Activated CD4-positive, alpha-beta memory T cell treated with anti-CD3 and anti-CD28 coated beads, Interleukin-2, amount 10 ng/mL, durations not matched to agents 7 days and 5 days (primary cell): ENCODE measurements at regions not wholly inside any gene's neighbourhood (a gene's known extent, or its start where the extent isn't known, plus 50 kb on each side); places are given as distances from the start of the nearest gene placed in this dataset.
"Not testable (repeated sequence)": the region's sequence is repeated elsewhere in the genome, so short reads cannot be mapped to it uniquely, and the experiment has no call there.

Source experiments
- CTCF ChIA-PET: fragments of 350-600 bp; sonication (Branson Sonifier 250); formaldehyde crosslinking; loops from one replicate; lab custom pipeline; 2021; ENCODE audit warnings: antibody characterized with exemption, inconsistent platforms; lab: Charles Lee
- POLR2A ChIA-PET: fragments of 350-600 bp; sonication (Branson Sonifier 250); formaldehyde crosslinking; loops from one replicate; lab custom pipeline; 2021; ENCODE audit warnings: antibody characterized with exemption; lab: Charles Lee
- DNase-seq: peaks from one replicate; pipeline ENCODE4 v3.0.0-alpha.2; 2020
- H3K27ac Mint-ChIP-seq: one replicate; pipeline ENCODE4 v1.8.0; 2021; ENCODE audit warnings: mild to moderate bottlenecking, mixed read lengths
- H3K27me3 Mint-ChIP-seq: one replicate; pipeline ENCODE4 v1.8.0; 2021; ENCODE audit warnings: mixed read lengths
- H3K36me3 Mint-ChIP-seq: one replicate; pipeline ENCODE4 v1.8.0; 2021; ENCODE audit warnings: low read depth, mixed read lengths
- H3K4me1 Mint-ChIP-seq: one replicate; pipeline ENCODE4 v1.8.0; 2021; ENCODE audit warnings: mixed read lengths
- H3K4me3 Mint-ChIP-seq: one replicate; pipeline ENCODE4 v1.8.0; 2021; ENCODE audit warnings: mild to moderate bottlenecking, mixed read lengths
- H3K9me3 Mint-ChIP-seq: one replicate; pipeline ENCODE4 v1.8.0; 2021; ENCODE audit warnings: mixed read lengths

- CTCF ChIA-PET = no interaction called here
- H3K27ac Mint-ChIP-seq = no peak overlapping the region
- peaks cover 24% of the 10 kb centered on the region for H3K27me3 Mint-ChIP-seq
- no peak overlapping the region for H3K4me3 Mint-ChIP-seq
- peaks cover 16% of the 10 kb centered on the region for H3K4me1 Mint-ChIP-seq
- DNase-seq = no peak
- POLR2A ChIA-PET = interaction anchor here (0.5 kb wide), 1 partner anchor 661 kb away, joined by 3 read pairs; no protein-coding TSS in a partner anchor
- no peaks in the 10 kb centered on the region for H3K36me3 Mint-ChIP-seq
- peaks cover 2% of the 10 kb centered on the region for H3K9me3 Mint-ChIP-seq
These were observed 178.3 kb downstream of the UACA start for GRCh38 chr15:70584838-70585706.

- DNase-seq = no peak
- Mint-ChIP-seq H3K27me3 (peaks cover 26% of the 10 kb centered on the region), H3K9me3 (peaks cover 2% of the 10 kb centered on the region), H3K27ac (no peak overlapping the region), H3K36me3 (no peaks in the 10 kb centered on the region), H3K4me1 (peaks cover 15% of the 10 kb centered on the region), H3K4me3 (no peak overlapping the region)
- CTCF ChIA-PET = no interaction called here
- POLR2A ChIA-PET = interaction anchor here (0.5 kb wide), 1 partner anchor 661 kb away, joined by 3 read pairs; no protein-coding TSS in a partner anchor
These were observed 178.9 kb downstream of the UACA start for GRCh38 chr15:70584441-70584837.

GRCh38 chr15:70583006-70583405 lies 180.4 kb downstream of the UACA start:
- peaks cover 26% of the 10 kb centered on the region for H3K27me3 Mint-ChIP-seq
- H3K4me1 Mint-ChIP-seq = peaks cover under 1% of the 10 kb centered on the region
- no peak overlapping the region for H3K4me3 Mint-ChIP-seq
- peaks cover 2% of the 10 kb centered on the region for H3K9me3 Mint-ChIP-seq
- CTCF ChIA-PET = no interaction called here
- H3K36me3 Mint-ChIP-seq = no peaks in the 10 kb centered on the region
- DNase-seq = no peak
- POLR2A ChIA-PET = no interaction called here
- no peak overlapping the region for H3K27ac Mint-ChIP-seq

GRCh38 chr15:70582143-70582945 lies 181.0 kb downstream of the UACA start:
- H3K27ac Mint-ChIP-seq = no peak overlapping the region
- no peak overlapping the region for H3K4me3 Mint-ChIP-seq
- H3K4me1 Mint-ChIP-seq = no peaks in the 10 kb centered on the region
- POLR2A ChIA-PET = no interaction called here
- no peak for DNase-seq
- CTCF ChIA-PET = no interaction called here
- H3K27me3 Mint-ChIP-seq = peaks cover 24% of the 10 kb centered on the region
- peaks cover 2% of the 10 kb centered on the region for H3K9me3 Mint-ChIP-seq
- no peaks in the 10 kb centered on the region for H3K36me3 Mint-ChIP-seq

GRCh38 chr15:70580958-70581357 lies 182.4 kb downstream of the UACA start:
- Mint-ChIP-seq H3K9me3 (no peaks in the 10 kb centered on the region), H3K36me3 (no peaks in the 10 kb centered on the region), H3K27ac (no peak overlapping the region), H3K4me3 (no peak overlapping the region), H3K27me3 (peaks cover 17% of the 10 kb centered on the region), H3K4me1 (no peaks in the 10 kb centered on the region)
- DNase-seq = no peak
- POLR2A ChIA-PET = no interaction called here
- CTCF ChIA-PET = no interaction called here

- POLR2A ChIA-PET = no interaction called here
- Mint-ChIP-seq H3K4me1 (no peaks in the 10 kb centered on the region), H3K36me3 (no peaks in the 10 kb centered on the region)
These were observed 183.1 kb downstream of the UACA start for GRCh38 chr15:70580286-70580685.

GRCh38 chr15:70579766-70580165 lies 183.6 kb downstream of the UACA start:
- no peak for DNase-seq

More at GRCh38 chr15:70580286-70580685, 183.1 kb downstream of the UACA start:
- H3K4me3 Mint-ChIP-seq = no peak overlapping the region
- no peaks in the 10 kb centered on the region for H3K9me3 Mint-ChIP-seq
- H3K27ac Mint-ChIP-seq = no peak overlapping the region
- H3K27me3 Mint-ChIP-seq = peaks cover 15% of the 10 kb centered on the region
- CTCF ChIA-PET = no interaction called here
- no peak for DNase-seq

GRCh38 chr15:70578196-70578595 lies 185.2 kb downstream of the UACA start:
- Mint-ChIP-seq H3K27ac (no peak overlapping the region), H3K4me3 (no peak overlapping the region), H3K4me1 (no peaks in the 10 kb centered on the region), H3K27me3 (peaks cover 7% of the 10 kb centered on the region), H3K9me3 (no peaks in the 10 kb centered on the region), H3K36me3 (no peaks in the 10 kb centered on the region)
- ChIA-PET POLR2A (no interaction called here), CTCF (no interaction called here)
- no peak for DNase-seq

More at GRCh38 chr15:70579766-70580165, 183.6 kb downstream of the UACA start:
- Mint-ChIP-seq H3K4me3 (no peak overlapping the region), H3K9me3 (no peaks in the 10 kb centered on the region), H3K4me1 (no peaks in the 10 kb centered on the region), H3K27me3 (peaks cover 17% of the 10 kb centered on the region), H3K36me3 (no peaks in the 10 kb centered on the region), H3K27ac (no peak overlapping the region)
- ChIA-PET POLR2A (no interaction called here), CTCF (no interaction called here)

GRCh38 chr15:70576696-70577095 lies 186.7 kb downstream of the UACA start:
- Mint-ChIP-seq H3K27me3 (peaks cover 12% of the 10 kb centered on the region), H3K9me3 (no peaks in the 10 kb centered on the region), H3K27ac (no peak overlapping the region), H3K36me3 (no peaks in the 10 kb centered on the region), H3K4me3 (no peak overlapping the region), H3K4me1 (no peaks in the 10 kb centered on the region)
- POLR2A ChIA-PET = interaction anchor here (0.6 kb wide), 1 partner anchor 31 kb away, joined by 3 read pairs; no protein-coding TSS in a partner anchor
- CTCF ChIA-PET = no interaction called here
- no peak for DNase-seq

- CTCF ChIA-PET = no interaction called here
- DNase-seq = no peak
- H3K4me1 Mint-ChIP-seq = no peaks in the 10 kb centered on the region
These were observed 187.1 kb downstream of the UACA start for GRCh38 chr15:70576276-70576675.

GRCh38 chr15:70575231-70576226 lies 187.8 kb downstream of the UACA start:
- Mint-ChIP-seq H3K4me3 (no peak overlapping the region), H3K27ac (no peak overlapping the region), H3K9me3 (no peaks in the 10 kb centered on the region), H3K36me3 (no peaks in the 10 kb centered on the region), H3K27me3 (peaks cover 12% of the 10 kb centered on the region), H3K4me1 (no peaks in the 10 kb centered on the region)
- ChIA-PET CTCF (interaction anchor here (1.3 kb wide), 1 partner anchor 147 kb away, joined by 4 read pairs; no protein-coding TSS in a partner anchor), POLR2A (no interaction called here)
- DNase-seq = no peak

More at GRCh38 chr15:70576276-70576675, 187.1 kb downstream of the UACA start:
- Mint-ChIP-seq H3K36me3 (no peaks in the 10 kb centered on the region), H3K4me3 (no peak overlapping the region), H3K9me3 (no peaks in the 10 kb centered on the region), H3K27me3 (peaks cover 12% of the 10 kb centered on the region), H3K27ac (no peak overlapping the region)
- POLR2A ChIA-PET = interaction anchor here (0.6 kb wide), 1 partner anchor 31 kb away, joined by 3 read pairs; no protein-coding TSS in a partner anchor

- CTCF ChIA-PET = interaction anchor here (1.3 kb wide), 1 partner anchor 148 kb away, joined by 4 read pairs; no protein-coding TSS in a partner anchor
- not testable (repeated sequence) for DNase-seq, H3K4me1 Mint-ChIP-seq, H3K27me3 Mint-ChIP-seq, H3K36me3 Mint-ChIP-seq, H3K27ac Mint-ChIP-seq, H3K4me3 Mint-ChIP-seq, H3K9me3 Mint-ChIP-seq
- POLR2A ChIA-PET = interaction anchor here (0.9 kb wide), 1 partner anchor 659 kb away, joined by 3 read pairs; no protein-coding TSS in a partner anchor
These were observed 189.0 kb downstream of the UACA start for GRCh38 chr15:70574325-70574724.
